GM12873 (cell line): ENCODE measurements at regions not wholly inside any gene's neighbourhood (a gene's known extent, or its start where the extent isn't known, plus 50 kb on each side); places are given as distances from the start of the nearest gene placed in this dataset.

Experiments
- TF ChIP-seq, protein P1 (sequence below): IDR thresholded peaks from 2 replicates; pipeline ENCODE4 v1.5.1; 2012; ENCODE audit warnings: low read depth, mild to moderate bottlenecking, moderate library complexity, low read length, control low read depth; ENCODE audit not compliant: insufficient read depth; ENCODE audit errors: missing control alignments

DNA sequence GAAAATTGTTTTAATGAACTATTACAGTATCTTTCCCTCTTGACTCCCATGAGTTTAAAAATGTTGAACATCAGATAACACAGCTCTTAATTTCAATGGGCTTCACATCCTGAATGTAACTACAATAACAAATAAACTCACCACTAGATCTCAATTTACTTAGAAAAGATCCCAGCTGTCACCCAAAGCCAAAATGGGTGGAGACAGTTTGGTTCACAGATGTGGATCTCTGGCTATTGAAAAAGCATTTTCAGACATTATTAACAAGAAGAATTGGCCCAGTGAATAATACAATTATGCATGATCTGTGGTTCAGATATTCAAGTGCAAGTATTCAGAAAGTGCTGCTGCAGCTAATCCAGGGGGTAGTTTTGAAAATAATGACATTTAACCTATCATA is 184.7 kb upstream of the RALGAPA2 start:
- TF ChIP-seq, protein P1, sequence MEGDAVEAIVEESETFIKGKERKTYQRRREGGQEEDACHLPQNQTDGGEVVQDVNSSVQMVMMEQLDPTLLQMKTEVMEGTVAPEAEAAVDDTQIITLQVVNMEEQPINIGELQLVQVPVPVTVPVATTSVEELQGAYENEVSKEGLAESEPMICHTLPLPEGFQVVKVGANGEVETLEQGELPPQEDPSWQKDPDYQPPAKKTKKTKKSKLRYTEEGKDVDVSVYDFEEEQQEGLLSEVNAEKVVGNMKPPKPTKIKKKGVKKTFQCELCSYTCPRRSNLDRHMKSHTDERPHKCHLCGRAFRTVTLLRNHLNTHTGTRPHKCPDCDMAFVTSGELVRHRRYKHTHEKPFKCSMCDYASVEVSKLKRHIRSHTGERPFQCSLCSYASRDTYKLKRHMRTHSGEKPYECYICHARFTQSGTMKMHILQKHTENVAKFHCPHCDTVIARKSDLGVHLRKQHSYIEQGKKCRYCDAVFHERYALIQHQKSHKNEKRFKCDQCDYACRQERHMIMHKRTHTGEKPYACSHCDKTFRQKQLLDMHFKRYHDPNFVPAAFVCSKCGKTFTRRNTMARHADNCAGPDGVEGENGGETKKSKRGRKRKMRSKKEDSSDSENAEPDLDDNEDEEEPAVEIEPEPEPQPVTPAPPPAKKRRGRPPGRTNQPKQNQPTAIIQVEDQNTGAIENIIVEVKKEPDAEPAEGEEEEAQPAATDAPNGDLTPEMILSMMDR, result no peak

DNA sequence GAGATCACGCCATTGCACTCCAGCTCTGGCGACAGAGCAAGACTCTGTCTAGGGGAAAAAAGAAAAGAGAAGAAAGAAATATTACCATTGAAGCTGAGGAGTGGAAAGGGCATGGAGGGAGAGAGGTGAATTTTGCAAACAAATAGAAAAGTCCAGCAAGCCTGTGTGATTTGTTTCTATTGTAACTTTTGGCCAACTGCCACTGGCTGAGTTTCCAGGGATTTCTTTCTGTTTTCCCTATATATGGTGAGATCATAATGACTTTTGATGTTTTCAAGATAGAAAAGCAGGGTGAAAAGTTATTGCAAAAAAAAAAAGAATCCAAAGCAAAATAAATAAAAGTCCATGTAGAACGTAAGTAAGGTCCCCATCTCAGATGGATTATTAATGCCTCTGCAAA is 184.2 kb upstream of the RALGAPA2 start:
- TF ChIP-seq, protein P1, result no peak

DNA sequence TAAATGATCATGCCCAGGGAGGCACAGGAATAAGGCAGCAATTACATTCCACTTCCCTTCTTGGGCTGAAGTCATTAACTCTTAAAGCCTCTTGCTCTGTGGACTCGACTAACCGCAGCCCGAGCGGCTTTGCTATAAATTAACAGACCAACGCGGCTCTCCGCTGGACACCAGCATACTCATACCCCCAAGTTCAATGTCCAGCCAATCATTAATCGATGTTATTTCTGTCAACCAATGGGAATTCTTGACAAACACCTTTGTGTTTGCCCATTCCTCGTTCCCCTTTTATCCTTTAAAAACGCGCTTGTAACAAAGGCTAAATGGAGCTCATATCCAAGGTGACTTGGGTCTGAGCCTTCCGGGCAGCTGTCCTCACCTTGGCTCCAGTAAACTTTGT is 183.1 kb upstream of the RALGAPA2 start:
- TF ChIP-seq, protein P1, result no peak

DNA sequence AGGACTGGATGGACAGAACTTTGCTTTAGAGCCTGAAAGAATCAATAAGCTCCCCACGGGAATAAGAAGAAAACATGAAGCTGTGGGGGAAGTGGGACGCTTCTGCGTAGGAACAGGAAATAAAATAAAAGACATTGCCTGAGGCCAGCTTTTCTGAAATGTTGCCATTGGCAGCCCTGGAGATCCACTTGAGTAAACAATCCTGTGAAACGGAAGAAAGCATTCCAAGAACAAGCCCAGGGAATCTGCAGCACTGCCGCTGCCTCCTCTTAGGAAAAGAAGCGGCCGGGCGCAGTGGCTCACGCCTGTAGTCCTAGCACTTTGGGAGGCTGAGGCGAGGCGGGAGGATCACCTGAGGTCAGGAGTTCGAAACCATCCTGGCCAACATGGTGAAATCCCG is 182.3 kb upstream of the RALGAPA2 start:
- TF ChIP-seq, protein P1, result no peak

DNA sequence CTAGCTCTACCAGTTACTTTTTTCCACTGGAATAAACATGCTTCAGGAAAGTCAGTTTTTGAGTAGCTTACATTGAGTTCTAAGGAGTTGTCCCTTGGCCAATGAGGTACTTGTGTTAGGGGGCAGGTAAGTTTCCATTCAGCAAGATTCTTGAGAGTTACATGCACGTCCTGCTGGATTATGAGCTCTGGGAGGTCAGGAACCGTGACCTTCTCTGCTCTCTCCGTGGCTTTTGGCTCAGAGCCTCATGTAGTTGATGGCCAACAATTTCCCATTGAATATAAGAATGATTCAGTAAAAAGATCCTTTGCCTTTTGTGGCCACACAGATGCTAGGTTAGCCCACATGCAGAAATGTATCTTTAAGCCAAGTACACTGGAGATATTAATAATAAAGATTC is 181.8 kb upstream of the RALGAPA2 start:
- TF ChIP-seq, protein P1, result no peak

DNA sequence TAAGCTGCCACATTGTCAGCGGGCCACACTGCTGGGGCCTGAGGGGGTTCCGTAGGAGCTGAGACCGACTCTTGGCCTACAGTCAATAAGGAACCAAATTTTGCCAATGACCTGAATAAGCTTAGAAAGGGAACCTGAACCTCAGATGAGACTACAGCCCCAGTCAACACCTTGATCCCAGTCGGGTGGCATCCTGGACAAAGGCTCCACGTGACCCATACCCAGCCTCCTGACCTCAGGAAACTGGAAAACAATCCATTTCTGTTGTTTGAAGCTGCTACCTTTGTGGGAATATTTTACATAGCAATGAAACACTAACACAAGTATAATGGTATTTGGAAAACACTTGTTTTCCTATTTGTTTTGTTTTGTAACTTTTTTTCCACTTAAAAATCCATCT is 179.9 kb upstream of the RALGAPA2 start:
- TF ChIP-seq, protein P1, result no peak

DNA sequence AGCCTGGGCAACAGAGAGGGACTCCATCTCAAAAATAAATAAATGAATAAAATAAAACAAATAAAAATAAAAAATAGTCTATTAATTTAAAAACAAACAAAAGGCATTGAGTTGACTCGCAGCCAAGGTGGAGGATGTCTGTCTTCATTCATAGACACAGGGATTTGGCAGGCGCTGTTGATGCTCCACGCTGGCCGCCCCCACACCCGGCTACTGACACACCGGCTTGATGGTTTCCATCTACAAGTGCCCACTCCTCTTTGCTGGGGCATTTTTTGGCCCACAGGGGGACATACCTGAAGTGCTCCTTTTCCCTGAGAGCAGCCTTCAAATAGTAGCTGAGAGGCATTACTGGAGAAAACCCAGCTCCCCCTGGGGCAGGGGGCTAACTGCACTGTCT is 178.3 kb upstream of the RALGAPA2 start:
- TF ChIP-seq, protein P1, result no peak
